Omental fat pad (tissue), 3 donors: ENCODE measurements at regions not wholly inside any gene's neighbourhood (a gene's known extent, or its start where the extent isn't known, plus 50 kb on each side); places are given as distances from the start of the nearest gene placed in this dataset.

Experiments
- ATAC-seq: fragments of 150-250 bp; one replicate; pipeline ENCODE4 v1.9.1; 2016; ENCODE audit warnings: mild to moderate bottlenecking, moderate library complexity; ENCODE audit not compliant: low FRiP score
- DNase-seq: peaks from one replicate; pipeline ENCODE4 v3.0.0-alpha.2; 2019; ENCODE audit warnings: low spot score
- CTCF ChIP-seq, 3 donors: fragments of 450-650 bp; IDR thresholded peaks; one replicate each; pipeline ENCODE4 v1.5.1; 2016 to 2017; ENCODE audit warnings: antibody characterized with exemption in 3 of 3, mild to moderate bottlenecking in 3 of 3, moderate library complexity in 2 of 3

GRCh38 chr19:31104451-31104850, 244.8 kb downstream of the TSHZ3 start:
- TF ChIP-seq CTCF (IDR thresholded peaks at IDR 0.05), result no peak
- ATAC-seq (no peak), DNase-seq (no peak)

GRCh38 chr19:31103228-31103627, 246.0 kb downstream of the TSHZ3 start:
- ATAC-seq, result no peak
- DNase-seq, result no peak
- no peak for TF ChIP-seq CTCF (IDR thresholded peaks at IDR 0.05)

DNA sequence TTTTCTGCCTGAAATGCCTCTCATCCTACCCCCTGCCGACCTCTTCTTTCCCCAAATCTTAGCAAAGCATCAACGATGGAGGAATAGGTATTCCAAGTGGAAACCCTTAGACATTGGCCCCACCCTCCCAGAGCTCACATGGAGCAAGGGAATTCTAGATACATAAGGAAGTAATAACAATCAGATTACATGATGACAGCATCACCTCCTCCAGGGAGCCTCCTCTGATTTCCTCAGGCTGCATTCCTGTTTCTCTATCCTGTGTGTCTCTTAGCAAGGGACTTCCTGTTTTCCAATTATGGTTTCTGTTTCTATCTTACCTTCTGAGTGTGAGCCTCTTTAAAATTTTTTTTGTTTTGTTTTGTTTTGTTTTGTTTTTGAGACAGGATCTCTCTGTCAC, 246.6 kb downstream of the TSHZ3 start:
- ATAC-seq (no peak), DNase-seq (no peak)
- TF ChIP-seq CTCF (IDR thresholded peaks at IDR 0.05), result no peak

DNA sequence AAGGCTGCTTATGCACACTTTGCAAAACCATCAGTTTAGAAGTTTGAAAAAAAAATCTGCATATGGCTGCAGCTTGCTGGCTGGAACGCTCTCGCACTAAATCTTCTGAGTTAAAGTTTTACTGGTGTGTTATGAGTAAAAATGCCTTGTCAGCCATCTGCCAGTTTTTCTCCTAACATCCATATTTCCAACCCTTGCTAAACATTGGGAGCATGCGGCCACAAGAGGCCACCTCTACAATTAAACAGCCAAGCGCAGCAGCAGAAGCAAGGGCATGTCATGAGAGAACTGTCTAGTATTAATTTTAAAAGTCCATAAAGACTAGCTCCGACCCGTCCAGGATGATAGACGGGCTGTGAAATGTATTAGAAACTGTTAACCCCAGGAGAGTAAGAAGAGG, 248.3 kb downstream of the TSHZ3 start:
- TF ChIP-seq CTCF (IDR thresholded peaks at IDR 0.05), result no peak
- ATAC-seq (no peak), DNase-seq (no peak)

DNA sequence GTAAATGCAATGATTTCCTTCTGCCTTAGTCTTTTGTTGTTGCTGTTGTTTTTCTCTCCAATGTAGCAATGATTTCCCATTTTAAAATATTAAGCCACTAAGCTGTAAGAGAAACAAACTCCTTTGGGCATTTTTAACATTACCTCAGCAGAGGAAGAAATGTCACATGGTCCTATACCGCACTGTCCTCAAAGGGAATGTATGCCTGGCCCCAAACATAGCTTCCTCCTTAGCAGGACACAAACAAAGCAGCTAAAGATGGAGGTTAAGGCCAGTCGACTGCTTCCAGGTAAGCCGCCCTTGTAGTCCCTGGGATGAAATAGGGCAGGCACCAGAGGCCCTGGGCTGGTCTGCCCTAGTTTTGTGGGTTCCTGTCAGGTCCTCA, 249.0 kb downstream of the TSHZ3 start:
- ATAC-seq, result no peak
- no peak for DNase-seq
- no peak for TF ChIP-seq CTCF (IDR thresholded peaks at IDR 0.05)

- no peak for DNase-seq
- TF ChIP-seq CTCF (IDR thresholded peaks at IDR 0.05), result no peak
- no peak for ATAC-seq
Observed at GRCh38 chr19:31099515-31100205, 249.6 kb downstream of the TSHZ3 start.

DNA sequence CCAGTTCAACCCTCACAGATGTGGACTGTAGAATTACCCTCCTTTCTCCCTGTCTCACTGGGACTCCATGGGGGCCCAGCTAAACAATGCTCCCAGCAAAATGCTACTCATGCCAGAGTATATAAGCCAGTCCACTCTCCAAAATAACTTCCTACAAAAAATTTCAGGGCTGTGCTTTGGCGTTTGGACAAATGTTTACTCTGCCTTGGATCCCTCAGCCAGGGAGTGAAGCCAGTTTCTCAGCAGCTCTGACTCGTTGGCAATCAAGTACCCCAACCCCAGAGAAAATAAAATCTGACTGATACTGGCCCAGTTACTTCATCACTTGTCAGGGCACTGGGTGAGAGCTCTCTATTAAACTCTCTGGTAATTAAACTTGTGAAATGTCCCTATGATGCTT, 250.4 kb downstream of the TSHZ3 start:
- DNase-seq, result no peak
- ATAC-seq, result no peak
- no peak for TF ChIP-seq CTCF (IDR thresholded peaks at IDR 0.05)
